Suprapubic skin (tissue), 4 donors: ENCODE measurements at regions not wholly inside any gene's neighbourhood (a gene's known extent, or its start where the extent isn't known, plus 50 kb on each side); places are given as distances from the start of the nearest gene placed in this dataset.

Source experiments
- DNase-seq, 2 donors: peaks; one replicate each; pipeline ENCODE4 v3.0.0-alpha.2; 2019; ENCODE audit warnings: low spot score in 2 of 2
- H3K27ac ChIP-seq: fragments of 200-600 bp; sonication (generic); one replicate; pipeline ENCODE4 v1.5.1; 2019
- H3K27me3 ChIP-seq: fragments of 200-600 bp; sonication (generic); one replicate; pipeline ENCODE4 v1.5.1; 2019
- H3K36me3 ChIP-seq: fragments of 200-600 bp; sonication (generic); one replicate; pipeline ENCODE4 v1.5.1; 2019
- H3K4me1 ChIP-seq: fragments of 200-600 bp; sonication (generic); one replicate; pipeline ENCODE4 v1.5.1; 2019
- H3K4me3 ChIP-seq: fragments of 200-600 bp; sonication (generic); one replicate; pipeline ENCODE4 v1.5.1; 2019; ENCODE audit warnings: mild to moderate bottlenecking
- H3K9me3 ChIP-seq: fragments of 200-600 bp; sonication (generic); one replicate; pipeline ENCODE4 v1.5.1; 2019
- CTCF ChIP-seq, 2 donors: fragments of 200-600 bp in 1 of 2; fragments of 450-650 bp in 1 of 2; sonication (generic) in 1 of 2; IDR thresholded peaks; one replicate each; pipeline ENCODE4 v1.5.1; 2016 to 2019; ENCODE audit warnings: antibody characterized with exemption in 2 of 2, mild to moderate bottlenecking in 1 of 2, moderate library complexity in 1 of 2
- EP300 ChIP-seq: sonication (generic); formaldehyde crosslinking; IDR thresholded peaks from one replicate; pipeline ENCODE4 v1.6.1; 2017; ENCODE audit warnings: antibody characterized with exemption
- POLR2A ChIP-seq, 2 donors: fragments of 450-650 bp; IDR thresholded peaks; one replicate each; pipeline ENCODE4 v1.6.1; 2017; ENCODE audit warnings: antibody characterized with exemption in 2 of 2, mild to moderate bottlenecking in 2 of 2, moderate library complexity in 2 of 2
- POLR2AphosphoS5 ChIP-seq, 3 donors: sonication (generic); formaldehyde crosslinking; IDR thresholded peaks; one replicate each; pipeline ENCODE4 v1.6.1; 2017; ENCODE audit warnings: antibody characterized with exemption in 3 of 3
- WGBS: methylation state at CpG from one replicate; pipeline ENCODE4 v1.1.5; 2018; 5-methylcytosine and 5-hydroxymethylcytosine counted together

DNA sequence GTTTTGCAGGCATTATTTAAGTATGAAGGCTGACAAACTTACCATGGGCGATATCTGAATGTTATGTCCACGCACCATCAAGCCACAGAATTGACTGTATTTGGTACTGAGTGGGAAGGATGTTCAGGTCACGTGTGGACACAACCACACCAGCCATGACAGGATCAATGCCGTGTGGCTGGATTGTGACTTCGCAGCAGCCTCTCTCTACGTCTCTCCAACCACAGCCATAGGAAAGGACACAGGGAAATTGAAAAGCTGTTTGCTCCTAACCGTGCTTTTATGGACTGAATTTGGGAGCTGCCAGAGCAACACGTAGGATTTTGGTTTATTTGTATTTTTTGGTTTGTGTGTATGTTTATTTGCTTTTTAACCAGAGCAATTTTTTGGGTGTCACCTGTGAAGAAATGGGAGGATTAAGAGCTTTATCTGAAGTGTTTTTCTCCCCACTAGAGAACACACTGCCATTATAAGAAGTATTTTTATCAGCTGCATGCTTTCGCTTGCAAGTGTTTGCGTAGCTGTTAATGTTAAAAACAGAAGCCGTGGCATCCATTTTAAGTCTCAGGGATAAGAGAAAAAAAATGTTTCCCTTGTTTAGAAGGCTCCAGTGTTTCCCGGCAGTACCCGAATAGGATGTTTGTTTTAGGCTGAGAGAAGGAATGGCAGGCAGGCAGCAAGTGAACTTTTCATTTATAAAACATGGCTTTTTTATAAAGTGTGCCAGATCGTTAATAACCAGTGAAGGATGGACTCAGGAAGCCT lies 401.1 kb upstream of the NFE2L3 start:
- DNase-seq: no peak
- Histone ChIP-seq H3K4me3 (no peak overlapping the region), H3K27me3 (no peaks in the 10 kb centered on the region), H3K36me3 (no peaks in the 10 kb centered on the region), H3K27ac (peak overlapping the region; percentile 34), H3K9me3 (no peaks in the 10 kb centered on the region), H3K4me1 (peaks cover 24% of the 10 kb centered on the region)
- TF ChIP-seq CTCF (IDR thresholded peaks at IDR 0.05): no peak
- TF ChIP-seq EP300: no peak
- TF ChIP-seq POLR2A (IDR thresholded peaks at IDR 0.05): no peak
- no peak for TF ChIP-seq POLR2AphosphoS5 (IDR thresholded peaks at IDR 0.05)
- WGBS: 66% methylated on average over 14 of the region's 14 CpGs

DNA sequence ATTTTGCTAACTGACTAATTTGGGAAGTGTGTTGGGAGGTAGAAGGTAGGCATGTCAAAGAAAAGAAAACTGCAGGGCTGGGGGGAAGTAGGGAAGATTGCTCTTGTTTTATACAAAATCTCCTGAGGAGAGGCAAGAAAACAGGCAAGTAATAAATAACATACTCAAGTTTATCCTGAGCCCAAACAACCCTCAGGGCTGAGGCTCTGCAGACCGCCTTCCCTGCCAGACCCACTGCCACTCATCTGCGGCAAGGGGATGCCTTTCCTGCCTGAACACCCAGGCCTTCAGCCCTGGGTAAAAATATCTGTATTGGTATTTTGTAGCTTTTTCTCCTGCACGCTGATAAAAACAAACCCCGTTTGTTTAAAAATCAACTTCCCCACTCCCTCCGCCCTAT lies 399.8 kb upstream of the NFE2L3 start:
- Histone ChIP-seq H3K36me3 (no peaks in the 10 kb centered on the region), H3K9me3 (no peaks in the 10 kb centered on the region), H3K4me1 (peaks cover 27% of the 10 kb centered on the region), H3K27me3 (no peaks in the 10 kb centered on the region), H3K27ac (no peak overlapping the region), H3K4me3 (no peak overlapping the region)
- TF ChIP-seq POLR2AphosphoS5 (IDR thresholded peaks at IDR 0.05): no peak
- TF ChIP-seq EP300: no peak
- no peak for TF ChIP-seq CTCF (IDR thresholded peaks at IDR 0.05)
- TF ChIP-seq POLR2A (IDR thresholded peaks at IDR 0.05): no peak
- DNase-seq: no peak
- WGBS: 90% methylated on average over 5 of the region's 5 CpGs

DNA sequence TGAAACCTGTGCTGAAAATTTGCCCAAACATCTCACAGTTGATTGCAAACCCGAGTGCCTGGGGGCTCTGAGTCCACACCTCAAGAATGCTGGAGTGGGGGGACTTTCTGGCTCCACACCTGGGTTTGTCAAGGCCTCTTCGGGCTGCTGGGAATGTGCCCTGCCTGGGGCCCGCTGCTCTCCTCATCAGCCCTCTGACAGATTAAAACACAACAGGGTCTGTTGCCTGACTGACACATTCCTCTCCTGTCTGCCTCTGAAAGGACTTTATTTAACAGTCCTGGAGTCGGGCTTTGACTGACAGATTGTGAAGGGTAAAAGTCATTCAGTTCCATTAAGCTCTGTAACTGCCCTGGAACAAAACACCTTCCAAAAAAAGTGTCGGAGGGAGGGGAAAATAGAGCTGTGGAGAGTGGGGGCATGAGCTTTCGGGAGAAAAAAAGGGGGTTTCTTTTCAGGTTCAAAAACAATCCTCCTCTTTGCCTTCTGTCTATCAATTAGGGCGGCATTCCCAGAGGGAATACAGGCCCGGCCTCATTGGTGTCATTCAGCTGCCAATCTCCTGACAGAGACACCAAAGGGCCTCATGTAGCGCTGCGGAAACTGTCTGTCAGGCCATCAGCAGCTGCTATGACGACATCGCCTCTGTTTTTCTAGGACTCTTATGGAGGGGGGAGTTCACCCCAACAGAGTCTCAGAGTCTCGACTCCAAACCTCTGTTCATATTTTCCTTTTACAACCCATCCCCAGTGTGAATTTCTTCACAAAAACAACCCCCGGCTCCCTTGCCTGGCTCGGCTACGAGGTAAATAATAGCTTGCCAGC lies 398.8 kb upstream of the NFE2L3 start:
- Histone ChIP-seq H3K36me3 (no peaks in the 10 kb centered on the region), H3K27ac (peak overlapping the region; percentile 71), H3K27me3 (no peaks in the 10 kb centered on the region), H3K4me1 (peaks cover 28% of the 10 kb centered on the region), H3K9me3 (no peaks in the 10 kb centered on the region), H3K4me3 (no peak overlapping the region)
- WGBS: 82% methylated on average over 16 of the region's 16 CpGs
- DNase-seq: no peak
- TF ChIP-seq EP300: no peak
- no peak for TF ChIP-seq POLR2A (IDR thresholded peaks at IDR 0.05)
- no peak for TF ChIP-seq CTCF (IDR thresholded peaks at IDR 0.05)
- no peak for TF ChIP-seq POLR2AphosphoS5 (IDR thresholded peaks at IDR 0.05)

- Histone ChIP-seq H3K36me3 (no peaks in the 10 kb centered on the region), H3K4me1 (peaks cover 31% of the 10 kb centered on the region), H3K27me3 (no peaks in the 10 kb centered on the region), H3K27ac (peak overlapping the region; percentile 71), H3K9me3 (no peaks in the 10 kb centered on the region), H3K4me3 (no peak overlapping the region)
- 85% methylated on average over 10 of the region's 10 CpGs for WGBS
- no peak for TF ChIP-seq POLR2A (IDR thresholded peaks at IDR 0.05)
- no peak for TF ChIP-seq EP300
- no peak for TF ChIP-seq POLR2AphosphoS5 (IDR thresholded peaks at IDR 0.05)
- no peak for TF ChIP-seq CTCF (IDR thresholded peaks at IDR 0.05)
- no peak for DNase-seq
Observed at GRCh38 chr7:25753837-25754236, 398.2 kb upstream of the NFE2L3 start.

GRCh38 chr7:25754333-25754732 lies 397.7 kb upstream of the NFE2L3 start:
- H3K27me3 ChIP-seq: no peaks in the 10 kb centered on the region
- no peak for DNase-seq
- H3K9me3 ChIP-seq: no peaks in the 10 kb centered on the region
- H3K4me1 ChIP-seq: peaks cover 31% of the 10 kb centered on the region
- H3K27ac ChIP-seq: peak overlapping the region; percentile 71
- H3K36me3 ChIP-seq: no peaks in the 10 kb centered on the region
- H3K4me3 ChIP-seq: no peak overlapping the region
- no peak for TF ChIP-seq EP300
- 48% methylated on average over 7 of the region's 7 CpGs for WGBS
